ENCODE measurements at regions not wholly inside any gene's neighbourhood (a gene's known extent, or its start where the extent isn't known, plus 50 kb on each side); places are given as distances from the start of the nearest gene placed in this dataset.

GRCh38 chr6:139470997-139471396, 96.5 kb upstream of the CITED2 start:
- H3K4me3 ChIP-seq, result no peak overlapping the region
- ChIA-PET CTCF (no interaction called here), POLR2A (ENCODE audit: unreplicated experiment) (no interaction called here)
- H3K4me2 ChIP-seq, result no peak overlapping the region
- DNase-seq, result no peak
- no peaks in the 10 kb centered on the region for H4K20me1 ChIP-seq (ENCODE audit: insufficient read depth)
- no peaks in the 10 kb centered on the region for H3K9me3 ChIP-seq (ENCODE audit: insufficient read depth, low read depth)
- H3K4me1 ChIP-seq (replicated peaks; ENCODE audit: insufficient read depth), result no peaks in the 10 kb centered on the region
- no TSS peak for BruUV-seq (replicated peaks)
- TF ChIP-seq, protein P1, sequence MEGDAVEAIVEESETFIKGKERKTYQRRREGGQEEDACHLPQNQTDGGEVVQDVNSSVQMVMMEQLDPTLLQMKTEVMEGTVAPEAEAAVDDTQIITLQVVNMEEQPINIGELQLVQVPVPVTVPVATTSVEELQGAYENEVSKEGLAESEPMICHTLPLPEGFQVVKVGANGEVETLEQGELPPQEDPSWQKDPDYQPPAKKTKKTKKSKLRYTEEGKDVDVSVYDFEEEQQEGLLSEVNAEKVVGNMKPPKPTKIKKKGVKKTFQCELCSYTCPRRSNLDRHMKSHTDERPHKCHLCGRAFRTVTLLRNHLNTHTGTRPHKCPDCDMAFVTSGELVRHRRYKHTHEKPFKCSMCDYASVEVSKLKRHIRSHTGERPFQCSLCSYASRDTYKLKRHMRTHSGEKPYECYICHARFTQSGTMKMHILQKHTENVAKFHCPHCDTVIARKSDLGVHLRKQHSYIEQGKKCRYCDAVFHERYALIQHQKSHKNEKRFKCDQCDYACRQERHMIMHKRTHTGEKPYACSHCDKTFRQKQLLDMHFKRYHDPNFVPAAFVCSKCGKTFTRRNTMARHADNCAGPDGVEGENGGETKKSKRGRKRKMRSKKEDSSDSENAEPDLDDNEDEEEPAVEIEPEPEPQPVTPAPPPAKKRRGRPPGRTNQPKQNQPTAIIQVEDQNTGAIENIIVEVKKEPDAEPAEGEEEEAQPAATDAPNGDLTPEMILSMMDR (conservative IDR thresholded peaks at IDR 0.05), result no peak
- TF ChIP-seq EZH2 (IDR thresholded peaks at IDR 0.05; ENCODE audit: low read depth), result no peak
- intact Hi-C loops (cut with micrococcal nuclease; ENCODE audit: unreplicated experiment), result no loop called here
- H3K27ac ChIP-seq, result no peak overlapping the region
- no peaks in the 10 kb centered on the region for H3K36me3 ChIP-seq (ENCODE audit: low read depth)
- H3K79me2 ChIP-seq (ENCODE audit: low read depth), result no peaks in the 10 kb centered on the region
- no peaks in the 10 kb centered on the region for H3K27me3 ChIP-seq (ENCODE audit: insufficient read depth, low read depth)
- H3F3A ChIP-seq (ENCODE audit: insufficient read depth, low read depth), result no peaks in the 10 kb centered on the region
- no peaks in the 10 kb centered on the region for H3K9me2 ChIP-seq (ENCODE audit: insufficient read depth)
- H2AFZ ChIP-seq, result no peak overlapping the region

DNA sequence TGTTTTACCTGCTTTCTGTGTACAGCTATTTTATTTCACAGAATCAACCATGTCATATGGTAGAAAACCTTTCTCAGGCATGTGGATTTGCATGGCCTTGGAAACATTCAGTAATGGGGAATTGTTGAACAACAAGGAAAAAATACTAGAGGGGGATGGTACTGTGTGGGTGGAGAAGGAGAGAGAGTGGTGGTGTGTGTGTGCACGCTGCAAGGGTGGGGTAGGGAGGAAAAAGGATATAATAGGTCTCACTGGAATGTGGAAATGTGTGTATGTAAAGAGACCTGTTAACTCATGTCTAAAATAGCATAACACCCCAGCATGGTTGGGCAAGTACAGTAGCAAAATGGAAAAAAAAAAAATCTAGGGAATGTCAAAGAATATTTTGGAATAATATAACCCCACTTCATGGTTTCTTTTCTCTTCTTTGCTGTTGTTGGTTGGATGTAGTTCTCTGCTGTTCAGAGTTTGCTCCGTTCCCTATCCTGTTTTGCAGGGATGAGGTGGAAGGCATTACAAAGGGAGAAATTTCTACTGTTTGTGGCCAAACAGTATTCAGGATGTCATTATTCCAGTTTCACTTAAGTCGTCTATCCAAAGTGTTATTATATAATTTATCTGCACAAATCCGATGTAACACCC, 93.9 kb upstream of the CITED2 start:
- POLR2A ChIA-PET (ENCODE audit: unreplicated experiment), result interaction anchor here (0.6 kb wide), 1 partner anchor 1188 kb away, joined by 4 read pairs; no protein-coding TSS in a partner anchor
- no peak for DNase-seq
- H3K79me2 ChIP-seq (ENCODE audit: low read depth), result no peaks in the 10 kb centered on the region
- no peaks in the 10 kb centered on the region for H3K9me3 ChIP-seq (ENCODE audit: insufficient read depth, low read depth)
- intact Hi-C loops (cut with micrococcal nuclease; ENCODE audit: unreplicated experiment), result no loop called here
- H3K27ac ChIP-seq, result no peak overlapping the region
- no peak overlapping the region for H2AFZ ChIP-seq
- no peaks in the 10 kb centered on the region for H3K36me3 ChIP-seq (ENCODE audit: low read depth)
- CTCF ChIA-PET, result no interaction called here
- no peaks in the 10 kb centered on the region for H3K4me1 ChIP-seq (replicated peaks; ENCODE audit: insufficient read depth)
- no peak for TF ChIP-seq EZH2 (IDR thresholded peaks at IDR 0.05; ENCODE audit: low read depth)
- TF ChIP-seq, protein P1 (conservative IDR thresholded peaks at IDR 0.05), result no peak
- H3K4me3 ChIP-seq, result no peak overlapping the region
- no peak overlapping the region for H3K4me2 ChIP-seq
- H3K27me3 ChIP-seq (ENCODE audit: insufficient read depth, low read depth), result no peaks in the 10 kb centered on the region
- H3K9me2 ChIP-seq (ENCODE audit: insufficient read depth), result no peaks in the 10 kb centered on the region
- H4K20me1 ChIP-seq (ENCODE audit: insufficient read depth), result no peaks in the 10 kb centered on the region
- no TSS peak for BruUV-seq (replicated peaks)
- no peaks in the 10 kb centered on the region for H3F3A ChIP-seq (ENCODE audit: insufficient read depth, low read depth)

DNA sequence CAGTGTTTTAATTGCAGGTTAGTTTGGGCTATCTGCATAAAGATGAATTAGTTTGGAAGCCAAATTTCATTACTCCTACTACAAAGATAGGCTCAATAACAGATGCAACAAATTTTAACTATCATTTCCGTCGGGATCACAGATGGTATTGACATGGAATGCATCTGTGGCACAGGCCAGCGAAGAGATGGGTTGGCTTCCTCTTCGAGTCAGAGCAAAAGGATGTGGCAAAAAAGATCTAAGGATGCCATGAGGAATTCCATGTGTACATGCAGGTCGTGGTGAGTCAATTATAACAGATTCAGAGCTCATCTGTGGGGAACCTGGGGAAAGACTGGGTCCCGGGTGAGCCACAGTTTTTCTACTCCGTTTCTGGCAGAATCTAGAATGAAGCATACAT, 83.0 kb upstream of the CITED2 start:
- TF ChIP-seq EZH2 (IDR thresholded peaks at IDR 0.05; ENCODE audit: low read depth), result no peak
- TF ChIP-seq, protein P1 (conservative IDR thresholded peaks at IDR 0.05), result no peak
- Histone ChIP-seq H3K79me2 (ENCODE audit: low read depth) (no peaks in the 10 kb centered on the region), H3K4me1 (replicated peaks; ENCODE audit: insufficient read depth) (peaks cover 3% of the 10 kb centered on the region), H4K20me1 (ENCODE audit: insufficient read depth) (no peaks in the 10 kb centered on the region), H3K4me2 (no peak overlapping the region), H3K36me3 (ENCODE audit: low read depth) (no peaks in the 10 kb centered on the region), H3K27ac (no peak overlapping the region), H2AFZ (no peak overlapping the region), H3K27me3 (ENCODE audit: insufficient read depth, low read depth) (no peaks in the 10 kb centered on the region), H3K9me2 (ENCODE audit: insufficient read depth) (no peaks in the 10 kb centered on the region), H3K4me3 (no peak overlapping the region), H3F3A (ENCODE audit: insufficient read depth, low read depth) (peaks cover 3% of the 10 kb centered on the region), H3K9me3 (ENCODE audit: insufficient read depth, low read depth) (no peaks in the 10 kb centered on the region; the same call in 1 of the 2 replicates)
- no peak for DNase-seq
- BruUV-seq (replicated peaks), result no TSS peak
- ChIA-PET POLR2A (ENCODE audit: unreplicated experiment) (no interaction called here), CTCF (no interaction called here)
- intact Hi-C loops (cut with micrococcal nuclease; ENCODE audit: unreplicated experiment), result no loop called here

Measured in PC-9 (cell line).